ENCODE measurements at regions not wholly inside any gene's neighbourhood (a gene's known extent, or its start where the extent isn't known, plus 50 kb on each side); places are given as distances from the start of the nearest gene placed in this dataset.

- no peak overlapping the region for H3K4me3 ChIP-seq (ENCODE audit: low read length)
- TF ChIP-seq CTCF (conservative IDR thresholded peaks at IDR 0.05; ENCODE audit: low read depth, low read length): no peak
- DNase-seq (ENCODE audit: low read depth): no peak
These were observed 101.3 kb upstream of the IGFBP3 start for GRCh38 chr7:46022397-46022796.

- peak; percentile 71 for DNase-seq (ENCODE audit: low read depth)
- H3K4me3 ChIP-seq (ENCODE audit: low read length): no peak overlapping the region
- TF ChIP-seq CTCF (conservative IDR thresholded peaks at IDR 0.05; ENCODE audit: low read depth, low read length): no peak
These were observed 94.2 kb upstream of the IGFBP3 start for GRCh38 chr7:46015107-46015868.

- no peak for TF ChIP-seq CTCF (conservative IDR thresholded peaks at IDR 0.05; ENCODE audit: low read depth, low read length)
These were observed 90.4 kb upstream of the IGFBP3 start for GRCh38 chr7:46011501-46011900.

GRCh38 chr7:46011059-46011458 lies 90.0 kb upstream of the IGFBP3 start:
- no peak for DNase-seq (ENCODE audit: low read depth)
- no peak overlapping the region for H3K4me3 ChIP-seq (ENCODE audit: low read length)
- no peak for TF ChIP-seq CTCF (conservative IDR thresholded peaks at IDR 0.05; ENCODE audit: low read depth, low read length)

More at GRCh38 chr7:46011501-46011900, 90.4 kb upstream of the IGFBP3 start:
- no peak overlapping the region for H3K4me3 ChIP-seq (ENCODE audit: low read length)
- peak; percentile 9 for DNase-seq (ENCODE audit: low read depth)

GRCh38 chr7:46009211-46009610 lies 88.1 kb upstream of the IGFBP3 start:
- no peak overlapping the region for H3K4me3 ChIP-seq (ENCODE audit: low read length)
- no peak for DNase-seq (ENCODE audit: low read depth)
- TF ChIP-seq CTCF (conservative IDR thresholded peaks at IDR 0.05; ENCODE audit: low read depth, low read length): no peak

GRCh38 chr7:46007990-46008643 lies 87.0 kb upstream of the IGFBP3 start:
- no peak for DNase-seq (ENCODE audit: low read depth)
- TF ChIP-seq CTCF (conservative IDR thresholded peaks at IDR 0.05; ENCODE audit: low read depth, low read length): no peak
- H3K4me3 ChIP-seq (ENCODE audit: low read length): no peak overlapping the region

- DNase-seq (ENCODE audit: low read depth): no peak
- TF ChIP-seq CTCF (conservative IDR thresholded peaks at IDR 0.05; ENCODE audit: low read depth, low read length): no peak
- H3K4me3 ChIP-seq (ENCODE audit: low read length): no peak overlapping the region
These were observed 86.1 kb upstream of the IGFBP3 start for GRCh38 chr7:46007194-46007593.

Measured in retinal pigment epithelial cell (primary cell).